GM12864 (cell line): ENCODE measurements at regions not wholly inside any gene's neighbourhood (a gene's known extent, or its start where the extent isn't known, plus 50 kb on each side); places are given as distances from the start of the nearest gene placed in this dataset.
A peak's percentile ranks its signal among the peaks of the same experiment; 100 is the strongest.

Experiments used
- DNase-seq: peaks from one replicate; pipeline ENCODE4 v3.0.0-alpha.2; 2011; ENCODE audit warnings: low read depth
- H3K4me3 ChIP-seq: 2 replicates; pipeline ENCODE4 v1.5.1; 2011; ENCODE audit warnings: mild to moderate bottlenecking, low read depth, low read length, control low read depth
- TF ChIP-seq, protein P1 (sequence below): IDR thresholded peaks from 2 replicates; pipeline ENCODE4 v1.5.1; 2011; ENCODE audit warnings: low read depth, mild to moderate bottlenecking, moderate library complexity, low read length, control low read depth, inconsistent platforms; ENCODE audit errors: missing control alignments

DNA sequence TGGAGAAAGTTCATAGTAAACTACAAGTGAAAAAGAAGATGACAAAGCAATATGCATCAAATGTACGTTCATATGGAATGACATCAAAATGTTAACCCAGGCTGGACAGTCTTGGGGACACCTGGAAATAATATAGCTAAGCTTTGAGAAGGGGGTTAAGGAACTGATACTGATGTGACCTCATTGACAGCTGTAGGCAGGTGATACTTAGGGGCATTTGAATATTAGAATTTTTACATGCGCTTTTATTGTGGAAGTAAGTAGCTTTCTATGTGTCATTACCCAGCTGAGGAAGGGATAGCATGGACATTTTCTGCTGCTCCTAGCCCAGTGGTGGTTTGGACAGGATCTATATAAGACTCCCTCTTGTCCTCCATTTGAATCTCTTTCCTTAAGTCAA lies 299.7 kb downstream of the CWC27 start:
- DNase-seq = no peak
- TF ChIP-seq, protein P1, sequence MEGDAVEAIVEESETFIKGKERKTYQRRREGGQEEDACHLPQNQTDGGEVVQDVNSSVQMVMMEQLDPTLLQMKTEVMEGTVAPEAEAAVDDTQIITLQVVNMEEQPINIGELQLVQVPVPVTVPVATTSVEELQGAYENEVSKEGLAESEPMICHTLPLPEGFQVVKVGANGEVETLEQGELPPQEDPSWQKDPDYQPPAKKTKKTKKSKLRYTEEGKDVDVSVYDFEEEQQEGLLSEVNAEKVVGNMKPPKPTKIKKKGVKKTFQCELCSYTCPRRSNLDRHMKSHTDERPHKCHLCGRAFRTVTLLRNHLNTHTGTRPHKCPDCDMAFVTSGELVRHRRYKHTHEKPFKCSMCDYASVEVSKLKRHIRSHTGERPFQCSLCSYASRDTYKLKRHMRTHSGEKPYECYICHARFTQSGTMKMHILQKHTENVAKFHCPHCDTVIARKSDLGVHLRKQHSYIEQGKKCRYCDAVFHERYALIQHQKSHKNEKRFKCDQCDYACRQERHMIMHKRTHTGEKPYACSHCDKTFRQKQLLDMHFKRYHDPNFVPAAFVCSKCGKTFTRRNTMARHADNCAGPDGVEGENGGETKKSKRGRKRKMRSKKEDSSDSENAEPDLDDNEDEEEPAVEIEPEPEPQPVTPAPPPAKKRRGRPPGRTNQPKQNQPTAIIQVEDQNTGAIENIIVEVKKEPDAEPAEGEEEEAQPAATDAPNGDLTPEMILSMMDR = no peak
- H3K4me3 ChIP-seq = no peak overlapping the region

DNA sequence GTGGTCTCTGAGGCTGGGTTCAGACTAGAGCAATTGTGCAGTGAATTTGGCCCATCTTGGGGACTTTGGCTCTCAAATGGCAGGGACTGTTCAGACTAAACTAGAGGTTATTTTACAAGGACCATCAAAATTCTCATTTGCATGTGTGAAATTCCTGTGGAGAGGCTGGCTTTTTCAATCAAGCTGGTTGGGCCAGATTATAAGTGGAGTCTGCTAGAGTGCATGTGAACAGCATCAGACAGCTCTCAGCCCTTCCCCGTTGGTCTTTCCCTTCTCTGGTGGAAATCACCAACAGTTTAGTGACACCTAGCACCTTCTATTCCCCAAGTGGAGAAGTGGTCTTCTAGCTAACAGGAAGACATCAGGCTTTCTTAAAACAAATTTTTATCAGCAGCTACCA lies 301.3 kb downstream of the CWC27 start:
- TF ChIP-seq, protein P1 = no peak
- H3K4me3 ChIP-seq = no peak overlapping the region
- no peak for DNase-seq

- DNase-seq = no peak
- TF ChIP-seq, protein P1 = no peak
- H3K4me3 ChIP-seq = no peak overlapping the region
Measured at GRCh38 chr5:65072850-65073249, 304.1 kb downstream of the CWC27 start.

DNA sequence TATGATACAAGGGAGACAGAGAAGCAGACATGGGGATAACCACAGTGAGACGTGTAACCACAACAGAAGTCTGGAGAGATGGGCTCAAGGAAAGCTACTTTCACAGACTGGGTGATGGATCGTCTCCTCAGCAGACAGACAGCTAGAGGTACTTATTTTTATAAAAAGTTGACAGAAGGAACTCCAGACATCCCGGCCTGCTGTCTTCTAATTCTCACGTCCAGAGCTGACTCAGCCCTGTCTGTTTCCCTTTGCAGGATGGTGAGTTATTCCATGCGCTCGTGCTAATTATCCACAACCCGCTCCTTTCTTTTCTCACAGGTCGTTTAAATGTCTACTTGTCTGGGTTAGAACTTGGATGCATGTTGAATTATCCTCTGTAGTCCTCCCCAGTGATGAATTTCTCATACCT lies 304.5 kb downstream of the CWC27 start:
- TF ChIP-seq, protein P1 = no peak
- DNase-seq = no peak
- H3K4me3 ChIP-seq = no peak overlapping the region

DNA sequence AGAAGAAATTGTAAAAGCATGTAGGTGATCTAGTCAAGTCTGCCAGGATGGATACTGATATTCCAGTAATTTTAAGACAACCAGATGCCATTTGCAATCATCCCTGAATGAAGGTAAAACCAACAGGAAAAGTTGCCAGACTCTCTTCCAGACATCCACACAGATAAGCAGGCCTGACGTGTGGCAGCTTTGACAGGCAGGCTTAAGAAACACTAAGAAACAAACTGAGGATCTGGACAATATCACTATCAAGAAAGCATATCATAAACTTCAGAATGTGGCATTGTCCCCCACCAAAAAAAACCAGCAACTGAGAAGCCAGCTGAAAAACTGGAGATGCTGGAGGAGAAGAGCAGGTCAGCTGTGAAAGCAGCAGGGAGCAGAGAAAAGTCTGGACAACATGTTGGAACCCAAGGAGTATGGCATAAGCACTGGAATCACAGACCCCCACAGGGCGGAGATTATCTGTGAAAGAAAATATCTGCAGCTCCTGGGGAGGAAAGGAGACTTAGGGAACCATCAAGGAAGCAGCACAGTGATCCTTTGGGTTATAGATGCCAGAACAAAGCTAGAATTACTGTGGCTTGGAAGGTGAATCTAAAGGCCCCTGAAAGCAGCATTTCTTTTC lies 307.0 kb downstream of the CWC27 start:
- DNase-seq = no peak
- no peak overlapping the region for H3K4me3 ChIP-seq
- TF ChIP-seq, protein P1 = no peak

DNA sequence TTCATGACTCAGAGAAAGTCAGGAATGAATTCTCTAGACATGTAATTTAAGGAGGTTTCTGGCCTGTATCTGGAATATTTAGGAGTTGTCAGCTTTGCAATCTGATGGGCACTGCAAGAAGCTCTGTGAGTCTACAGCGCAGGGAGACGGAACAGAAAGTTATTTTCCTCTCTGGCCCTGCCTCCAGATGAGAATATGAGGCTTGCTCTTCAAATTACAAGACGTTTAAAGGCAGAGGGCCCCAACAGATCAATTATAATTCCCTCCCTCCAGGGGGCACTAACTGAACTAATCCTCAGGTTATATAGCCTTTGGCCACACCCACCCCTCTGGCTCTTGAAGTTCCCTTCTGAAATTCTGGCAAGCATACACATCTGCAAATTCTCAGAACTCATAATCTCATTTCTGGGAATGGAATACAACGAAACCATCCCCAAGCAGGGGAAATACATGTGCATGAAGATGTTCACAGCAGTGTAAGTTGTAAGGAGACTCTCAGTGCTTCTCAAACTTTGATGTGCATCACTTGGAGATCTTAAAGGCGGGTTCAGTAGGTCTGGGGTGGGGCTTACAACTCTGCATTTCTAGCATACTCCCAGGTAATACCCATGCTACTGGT lies 307.6 kb downstream of the CWC27 start:
- no peak overlapping the region for H3K4me3 ChIP-seq
- TF ChIP-seq, protein P1 = peak; percentile 53
- DNase-seq = no peak

GRCh38 chr5:65077653-65078052 lies 308.9 kb downstream of the CWC27 start:
- TF ChIP-seq, protein P1 = no peak
- no peak overlapping the region for H3K4me3 ChIP-seq
- DNase-seq = no peak
